ENCODE measurements at regions not wholly inside any gene's neighbourhood (a gene's known extent, or its start where the extent isn't known, plus 50 kb on each side); places are given as distances from the start of the nearest gene placed in this dataset.

GRCh38 chr1:234544087-234544579 lies 65.2 kb upstream of the TARBP1 start:
- no peak for TF ChIP-seq POLR2A (IDR thresholded peaks at IDR 0.05)
- no peak for TF ChIP-seq CTCF (IDR thresholded peaks at IDR 0.05)
